Activated T-cell treated with anti-CD3 and anti-CD28 coated beads, Interleukin-2, amount 50 U/mL, for 72 hours (primary cell): ENCODE measurements at regions not wholly inside any gene's neighbourhood (a gene's known extent, or its start where the extent isn't known, plus 50 kb on each side); places are given as distances from the start of the nearest gene placed in this dataset.
"Not testable (repeated sequence)": the region's sequence is repeated elsewhere in the genome, so short reads cannot be mapped to it uniquely, and the experiment has no call there.

Experiments used
- ATAC-seq, 2 donors: fragments of 150-1000 bp; cut with Tn5 transposase; replicated peaks in 1 of 2; 2 replicates each; pipeline ENCODE4 v1.10.0; 2021; ENCODE audit warnings: moderate library complexity in 2 of 2, mild to moderate bottlenecking in 1 of 2
- DNase-seq, 2 donors: peaks; one replicate each; pipeline ENCODE4 v3.0.0; 2021 to 2022; ENCODE audit warnings: mixed read lengths in 1 of 2
- H3K27ac Mint-ChIP-seq: one replicate; pipeline ENCODE4 v1.8.0; 2022; ENCODE audit warnings: mild to moderate bottlenecking, moderate library complexity, mixed read lengths
- H3K27me3 Mint-ChIP-seq: one replicate; pipeline ENCODE4 v1.8.0; 2022; ENCODE audit warnings: low read depth, mixed read lengths
- H3K36me3 Mint-ChIP-seq, 2 donors: one replicate each; pipeline ENCODE4 v1.8.0; 2022; ENCODE audit warnings: mixed read lengths in 2 of 2, mild to moderate bottlenecking in 1 of 2; ENCODE audit not compliant: insufficient read depth in 2 of 2
- H3K4me1 Mint-ChIP-seq: one replicate; pipeline ENCODE4 v1.8.0; 2022; ENCODE audit warnings: low read depth, mixed read lengths
- H3K4me3 Mint-ChIP-seq, 2 donors: one replicate each; pipeline ENCODE4 v1.8.0; 2022; ENCODE audit warnings: mild to moderate bottlenecking in 2 of 2, mixed read lengths in 2 of 2, moderate library complexity in 2 of 2
- H3K9me3 Mint-ChIP-seq, 2 donors: one replicate each; pipeline ENCODE4 v1.8.0; 2022; ENCODE audit warnings: mixed read lengths in 2 of 2

DNA sequence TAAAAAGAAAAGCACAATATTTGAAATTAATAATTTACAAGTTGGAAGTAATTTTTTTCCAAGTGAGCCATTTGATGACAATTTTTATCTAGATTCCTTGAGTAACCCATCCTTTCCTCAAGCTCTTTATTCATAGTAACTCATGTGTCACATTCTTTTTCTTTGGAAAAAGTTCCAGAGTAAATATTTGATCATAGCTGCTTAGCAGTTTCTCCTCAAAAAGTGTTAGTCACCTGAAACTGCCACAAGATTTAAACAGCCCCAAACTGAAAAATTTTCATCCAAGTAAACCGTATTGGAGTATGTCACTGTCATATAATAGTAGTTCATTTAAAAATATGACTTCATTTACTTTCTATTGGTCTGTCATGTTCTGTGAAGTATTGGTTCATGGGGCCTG is 94.6 kb upstream of the CASK start:
- ATAC-seq (no peak), DNase-seq (no peak)
- Mint-ChIP-seq H3K36me3 (no peaks in the 10 kb centered on the region), H3K27ac (no peak overlapping the region), H3K9me3 (no peaks in the 10 kb centered on the region), H3K4me1 (peaks cover 20% of the 10 kb centered on the region), H3K4me3 (no peak overlapping the region), H3K27me3 (no peaks in the 10 kb centered on the region)

DNA sequence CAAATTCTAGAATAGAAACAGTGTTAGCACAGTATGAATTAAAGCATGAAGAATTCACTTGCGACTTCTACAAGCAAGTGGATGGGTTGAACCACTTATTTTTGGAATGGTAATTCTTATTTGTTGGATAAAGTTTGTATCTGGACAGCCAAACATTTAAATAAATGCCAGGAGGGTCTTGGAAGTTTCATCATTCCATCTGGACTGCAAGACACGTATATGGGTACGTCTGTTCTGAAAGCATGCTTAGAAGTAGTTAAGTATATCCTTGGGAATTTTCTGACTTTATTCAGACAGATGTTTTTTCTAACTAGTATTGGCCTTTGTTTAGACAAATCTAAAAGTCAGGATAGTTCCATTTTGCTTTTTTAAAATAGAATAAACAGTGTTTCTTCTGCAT is 77.5 kb upstream of the CASK start:
- no peak overlapping the region for H3K4me3 Mint-ChIP-seq
- no peaks in the 10 kb centered on the region for H3K4me1 Mint-ChIP-seq
- H3K9me3 Mint-ChIP-seq = peaks cover 0 to 1% of the 10 kb centered on the region in 2 donors
- peaks cover 0 to 4% of the 10 kb centered on the region in 2 donors for H3K36me3 Mint-ChIP-seq
- ATAC-seq (no peak), DNase-seq (no peak)
- no peak overlapping the region for H3K27ac Mint-ChIP-seq
- H3K27me3 Mint-ChIP-seq = peaks cover 15% of the 10 kb centered on the region

DNA sequence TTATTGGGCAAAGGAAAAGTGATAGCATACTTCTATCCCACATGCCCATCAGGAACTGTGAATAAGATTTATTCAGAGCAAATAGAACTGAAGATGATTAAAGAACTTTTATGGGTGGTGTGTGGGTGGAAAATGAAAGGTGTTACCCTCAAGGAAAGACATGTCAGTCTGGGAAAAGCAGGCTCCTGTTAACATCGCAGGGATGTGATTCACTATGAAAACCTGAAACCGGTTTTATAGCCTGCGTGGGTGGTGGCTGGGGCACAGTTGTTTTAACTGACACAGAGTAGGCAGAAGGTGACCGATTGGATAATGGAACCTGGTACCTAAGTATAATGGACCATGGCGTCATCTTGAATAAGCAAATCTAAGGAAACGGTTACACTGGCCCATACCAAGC is 61.3 kb upstream of the CASK start:
- Mint-ChIP-seq H3K36me3 (no peaks in the 10 kb centered on the region), H3K9me3 (peaks cover 1 to 4% of the 10 kb centered on the region in 2 donors), H3K27ac (no peak overlapping the region), H3K27me3 (peaks cover 12% of the 10 kb centered on the region), H3K4me3 (no peak overlapping the region), H3K4me1 (peaks cover 5% of the 10 kb centered on the region)
- DNase-seq = no peak
- ATAC-seq = no peak

DNA sequence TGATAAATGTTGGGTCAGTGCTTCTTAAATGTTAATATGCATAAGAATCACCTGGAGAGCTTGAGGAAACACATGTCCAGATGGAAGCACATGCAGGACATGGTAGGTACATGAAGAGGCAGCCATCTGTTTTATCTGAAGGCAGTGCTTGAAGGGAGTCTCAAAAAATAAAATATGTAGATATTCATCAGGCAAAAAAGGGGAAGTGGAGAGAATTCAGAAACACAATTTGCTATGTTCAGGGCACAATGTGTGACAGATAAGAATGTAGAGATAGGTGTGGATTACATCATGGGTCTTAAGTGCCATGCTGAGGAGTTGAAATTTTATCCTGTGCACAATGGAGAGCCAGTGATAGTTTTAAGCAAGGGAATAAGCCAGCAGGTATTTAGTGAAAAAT is 59.6 kb upstream of the CASK start:
- H3K9me3 Mint-ChIP-seq = peaks cover 1 to 4% of the 10 kb centered on the region in 2 donors
- ATAC-seq (no peak), DNase-seq (no peak)
- peaks cover 22% of the 10 kb centered on the region for H3K27me3 Mint-ChIP-seq
- no peak overlapping the region for H3K4me3 Mint-ChIP-seq
- peaks cover 5% of the 10 kb centered on the region for H3K4me1 Mint-ChIP-seq
- no peaks in the 10 kb centered on the region for H3K36me3 Mint-ChIP-seq
- H3K27ac Mint-ChIP-seq = no peak overlapping the region

DNA sequence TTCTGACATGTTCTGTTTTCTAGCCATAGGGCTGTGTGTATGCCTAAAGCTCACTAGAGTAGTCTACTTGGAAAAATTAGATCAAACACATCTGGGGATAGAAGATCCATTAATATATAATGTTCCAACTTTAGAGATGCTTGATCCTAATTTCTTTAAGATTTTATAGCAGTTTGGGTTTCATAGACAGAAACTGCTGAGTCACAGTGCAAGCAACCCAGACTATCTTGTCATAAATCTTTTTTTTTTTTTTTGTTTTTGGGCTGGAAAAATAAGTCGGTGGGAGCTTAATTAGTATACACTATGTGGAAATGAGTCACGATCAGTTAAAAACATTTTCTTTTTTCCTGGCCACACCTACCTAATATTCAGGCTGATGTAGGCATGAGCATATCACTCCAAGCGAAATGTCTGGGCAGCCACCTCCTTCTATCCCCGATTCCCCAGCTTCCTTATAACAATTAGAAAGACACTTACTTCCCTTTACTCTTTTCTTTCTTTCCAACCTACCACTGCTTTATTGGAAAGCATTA is 58.2 kb upstream of the CASK start:
- H3K27me3 Mint-ChIP-seq = peaks cover 29% of the 10 kb centered on the region
- no peaks in the 10 kb centered on the region for H3K36me3 Mint-ChIP-seq
- no peak overlapping the region for H3K27ac Mint-ChIP-seq
- peaks cover 1 to 8% of the 10 kb centered on the region in 2 donors for H3K9me3 Mint-ChIP-seq
- H3K4me3 Mint-ChIP-seq = no peak overlapping the region
- peaks cover 5% of the 10 kb centered on the region for H3K4me1 Mint-ChIP-seq
- no peak for DNase-seq
- ATAC-seq = no peak

DNA sequence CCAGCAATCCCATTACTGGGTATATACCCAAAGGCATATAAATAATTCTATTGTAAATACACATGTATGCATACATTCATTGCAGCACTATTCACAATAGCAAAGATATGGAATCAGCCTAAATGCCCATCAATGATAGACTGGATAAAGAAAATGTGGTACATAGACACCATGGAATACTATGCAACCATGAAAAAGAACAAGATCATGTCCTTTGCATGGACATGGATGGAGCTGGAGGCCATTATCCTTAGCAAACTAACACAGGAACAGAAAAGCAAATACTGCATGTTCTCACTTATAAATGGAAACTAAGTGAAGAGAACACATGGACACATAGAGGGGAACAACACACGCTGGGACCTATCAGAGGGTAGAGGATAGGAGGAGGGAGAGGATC is 51.3 kb upstream of the CASK start:
- peaks cover 2 to 15% of the 10 kb centered on the region in 2 donors for H3K9me3 Mint-ChIP-seq
- not testable (repeated sequence) for ATAC-seq, H3K4me1 Mint-ChIP-seq, DNase-seq, H3K36me3 Mint-ChIP-seq, H3K4me3 Mint-ChIP-seq, H3K27ac Mint-ChIP-seq
- peaks cover 54% of the 10 kb centered on the region for H3K27me3 Mint-ChIP-seq

DNA sequence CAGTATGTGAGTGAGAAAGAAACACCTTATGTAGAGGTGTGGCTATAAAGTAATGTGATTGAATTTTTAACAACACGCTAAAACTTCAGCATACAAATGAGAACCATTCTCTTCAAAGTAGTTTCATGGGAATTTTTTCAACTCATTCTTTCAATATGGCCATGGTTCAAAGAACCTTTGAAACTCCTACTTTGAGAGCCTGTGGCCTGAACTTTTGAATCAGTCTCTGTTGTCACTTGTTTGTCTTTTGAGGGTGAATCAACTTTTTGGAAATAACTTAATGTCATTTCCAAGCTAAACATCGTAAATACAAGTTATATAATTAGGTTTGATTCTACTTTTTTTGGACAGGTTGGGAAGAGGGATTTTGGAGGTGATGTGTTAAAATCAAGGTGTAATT is 49.9 kb upstream of the CASK start:
- no peak for ATAC-seq
- peaks cover 44% of the 10 kb centered on the region for H3K27me3 Mint-ChIP-seq
- DNase-seq = no peak
- no peak overlapping the region for H3K27ac Mint-ChIP-seq
- H3K4me1 Mint-ChIP-seq = no peaks in the 10 kb centered on the region
- H3K4me3 Mint-ChIP-seq = no peak overlapping the region
- H3K36me3 Mint-ChIP-seq = peaks cover 0 to 1% of the 10 kb centered on the region in 2 donors
- peaks cover 2 to 15% of the 10 kb centered on the region in 2 donors for H3K9me3 Mint-ChIP-seq
